ENCODE measurements at regions not wholly inside any gene's neighbourhood (a gene's known extent, or its start where the extent isn't known, plus 50 kb on each side); places are given as distances from the start of the nearest gene placed in this dataset.

GRCh38 chr10:20350509-20350908 lies 534.3 kb downstream of the PLXDC2 start:
- H3K4me3 ChIP-seq (ENCODE audit: low read depth, low read length) = no peak overlapping the region
- no peak for DNase-seq (ENCODE audit: low read depth)
- TF ChIP-seq, protein P1, sequence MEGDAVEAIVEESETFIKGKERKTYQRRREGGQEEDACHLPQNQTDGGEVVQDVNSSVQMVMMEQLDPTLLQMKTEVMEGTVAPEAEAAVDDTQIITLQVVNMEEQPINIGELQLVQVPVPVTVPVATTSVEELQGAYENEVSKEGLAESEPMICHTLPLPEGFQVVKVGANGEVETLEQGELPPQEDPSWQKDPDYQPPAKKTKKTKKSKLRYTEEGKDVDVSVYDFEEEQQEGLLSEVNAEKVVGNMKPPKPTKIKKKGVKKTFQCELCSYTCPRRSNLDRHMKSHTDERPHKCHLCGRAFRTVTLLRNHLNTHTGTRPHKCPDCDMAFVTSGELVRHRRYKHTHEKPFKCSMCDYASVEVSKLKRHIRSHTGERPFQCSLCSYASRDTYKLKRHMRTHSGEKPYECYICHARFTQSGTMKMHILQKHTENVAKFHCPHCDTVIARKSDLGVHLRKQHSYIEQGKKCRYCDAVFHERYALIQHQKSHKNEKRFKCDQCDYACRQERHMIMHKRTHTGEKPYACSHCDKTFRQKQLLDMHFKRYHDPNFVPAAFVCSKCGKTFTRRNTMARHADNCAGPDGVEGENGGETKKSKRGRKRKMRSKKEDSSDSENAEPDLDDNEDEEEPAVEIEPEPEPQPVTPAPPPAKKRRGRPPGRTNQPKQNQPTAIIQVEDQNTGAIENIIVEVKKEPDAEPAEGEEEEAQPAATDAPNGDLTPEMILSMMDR (conservative IDR thresholded peaks at IDR 0.05; ENCODE audit: low read depth, low read length) = no peak

DNA sequence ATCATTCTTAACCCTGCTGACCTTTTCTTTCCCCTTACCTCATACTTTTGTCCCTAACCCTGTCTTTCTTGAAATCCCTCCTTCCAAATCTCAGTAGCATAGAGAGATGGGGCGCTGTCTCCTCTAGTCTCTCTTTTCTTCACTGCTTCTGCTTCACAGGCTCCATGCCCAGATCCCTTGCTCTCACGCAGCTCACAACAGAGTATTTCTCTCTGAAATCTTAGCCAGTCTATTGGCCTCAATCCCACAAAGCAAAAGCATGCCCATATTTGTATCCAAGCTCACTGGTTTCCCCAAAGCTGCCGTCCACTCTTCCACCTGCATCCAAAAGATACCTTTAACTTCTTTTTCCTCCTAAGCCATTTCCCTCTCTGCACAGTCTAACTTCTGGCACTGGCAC lies 526.8 kb downstream of the PLXDC2 start:
- TF ChIP-seq, protein P1 (conservative IDR thresholded peaks at IDR 0.05; ENCODE audit: low read depth, low read length) = no peak
- no peak for DNase-seq (ENCODE audit: low read depth)
- no peak overlapping the region for H3K4me3 ChIP-seq (ENCODE audit: low read depth, low read length)
